PC-3 (cell line): ENCODE measurements at regions not wholly inside any gene's neighbourhood (a gene's known extent, or its start where the extent isn't known, plus 50 kb on each side); places are given as distances from the start of the nearest gene placed in this dataset.
A peak's percentile ranks its signal among the peaks of the same experiment; 100 is the strongest.

Experiments
- ATAC-seq: fragments of 200-7000 bp; cut with Tn5 transposase; 2 replicates; pipeline ENCODE4 v1.9.1; 2020; ENCODE audit warnings: mild to moderate bottlenecking, moderate library complexity
- BruUV-seq: library from RNA; stranded (reverse); fragments of 400-500 nt; replicated peaks from 2 replicates; lab custom pipeline; 2021; lab: Mats Ljungman, UMichigan
- CTCF ChIA-PET: fragments of 300-600 bp; sonication (Branson Sonifier 250); formaldehyde crosslinking; loops from one replicate; lab custom pipeline; 2022; ENCODE audit warnings: antibody characterized with exemption; lab: Charles Lee
- POLR2A ChIA-PET: fragments of 300-600 bp; sonication (Branson Sonifier 250); formaldehyde crosslinking; loops from one replicate; lab custom pipeline; 2022; ENCODE audit warnings: antibody characterized with exemption; ENCODE audit not compliant: unreplicated experiment; lab: Charles Lee
- DNase-seq: peaks from one replicate; pipeline ENCODE4 v3.0.0-alpha.2; 2015
- H2AFZ ChIP-seq: fragments of 300-600 bp; sonication (generic); 2 replicates; pipeline ENCODE4 v1.6.0; 2016; ENCODE audit warnings: antibody characterized with exemption, low read length
- H3F3A ChIP-seq: fragments of 300-600 bp; sonication (generic); one replicate; pipeline ENCODE4 v1.6.0; 2017; ENCODE audit warnings: antibody characterized with exemption, low read length, control low read depth, mild to moderate bottlenecking; ENCODE audit not compliant: unreplicated experiment
- H3K27ac ChIP-seq: fragments of 300-600 bp; sonication (generic); 2 replicates; pipeline ENCODE4 v1.5.1; 2016; ENCODE audit warnings: mild to moderate bottlenecking, low read length
- H3K27me3 ChIP-seq: fragments of 300-600 bp; sonication (generic); 2 replicates; pipeline ENCODE4 v1.6.1; 2016; ENCODE audit warnings: low read length, mixed read lengths
- H3K36me3 ChIP-seq: fragments of 300-600 bp; sonication (generic); 2 replicates; pipeline ENCODE4 v1.6.1; 2016; ENCODE audit warnings: low read depth, mixed run types, low read length, mixed read lengths
- H3K4me1 ChIP-seq: fragments of 300-600 bp; sonication (generic); 2 replicates; pipeline ENCODE4 v1.5.1; 2016; ENCODE audit warnings: low read length; ENCODE audit not compliant: insufficient read depth
- H3K4me2 ChIP-seq: fragments of 300-600 bp; sonication (generic); 2 replicates; pipeline ENCODE4 v1.6.0; 2016; ENCODE audit warnings: low read length
- H3K4me3 ChIP-seq: fragments of 300-600 bp; sonication (generic); 2 replicates; pipeline ENCODE4 v1.5.1; 2016; ENCODE audit warnings: mild to moderate bottlenecking, low read length, mixed read lengths
- H3K79me2 ChIP-seq: fragments of 300-600 bp; sonication (generic); 2 replicates; pipeline ENCODE4 v1.6.1; 2017; ENCODE audit warnings: low read length, mixed read lengths
- H3K9ac ChIP-seq: fragments of 300-600 bp; sonication (generic); 2 replicates; pipeline ENCODE4 v1.6.0; 2016; ENCODE audit warnings: mild to moderate bottlenecking, low read length
- H3K9me2 ChIP-seq: fragments of 300-600 bp; sonication (generic); replicated peaks from 2 replicates; pipeline ENCODE4 v1.6.1; 2016; ENCODE audit warnings: mixed run types, low read length, mixed read lengths
- H3K9me3 ChIP-seq: fragments of 300-600 bp; sonication (generic); 2 replicates; pipeline ENCODE4 v1.6.1; 2016; ENCODE audit warnings: low read length, mixed read lengths
- H4K20me1 ChIP-seq: fragments of 300-600 bp; sonication (generic); 2 replicates; pipeline ENCODE4 v1.6.1; 2016; ENCODE audit warnings: low read length, mixed read lengths
- EZH2 ChIP-seq: fragments of 300-600 bp; sonication (generic); IDR thresholded peaks from one replicate; pipeline ENCODE4 v1.6.1; 2017; ENCODE audit warnings: antibody characterized with exemption, mild to moderate bottlenecking, low read length; ENCODE audit not compliant: unreplicated experiment
- EZH2phosphoT487 ChIP-seq: fragments of 300-600 bp; sonication (generic); IDR thresholded peaks from 2 replicates; pipeline ENCODE4 v1.6.1; 2018; ENCODE audit warnings: mild to moderate bottlenecking, antibody characterized with exemption, low read length, borderline replicate concordance
- intact Hi-C: fragments of 100-400 bp; cut with micrococcal nuclease; formaldehyde crosslinking; loops from 2 replicates; pipeline ENCODE4 v1.9.0; 2023
- TF ChIP-seq, protein P1 (sequence below): fragments of 300-600 bp; sonication (generic); conservative IDR thresholded peaks from 2 replicates; pipeline ENCODE4 v1.5.1; 2017; ENCODE audit warnings: antibody characterized with exemption, low read depth, mild to moderate bottlenecking, low read length

DNA sequence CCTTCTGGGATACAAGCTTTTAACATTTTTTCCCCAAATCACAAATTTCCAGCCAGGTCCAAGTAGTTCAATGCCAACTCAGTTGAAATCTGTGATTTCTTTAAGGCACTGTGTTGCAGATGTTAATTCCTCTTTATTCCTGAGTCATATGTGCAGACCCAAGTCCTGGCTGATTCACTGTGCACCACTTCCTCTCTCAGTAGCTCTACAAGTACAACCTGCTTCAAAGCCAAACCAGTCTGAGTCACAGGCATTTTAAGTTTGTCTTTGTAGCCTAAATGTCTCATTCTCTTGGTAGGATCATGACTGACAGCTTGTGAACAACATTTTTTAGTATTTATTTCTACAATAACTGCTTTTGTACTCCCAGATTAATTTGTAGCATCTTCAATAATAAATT, 165.6 kb upstream of the S100G start:
- Histone ChIP-seq H3K9me2 (no peaks in the 10 kb centered on the region), H3K4me3 (no peak overlapping the region), H3K9ac (peak overlapping the region; percentile 73), H3K27ac (peak overlapping the region; percentile 98), H3K4me2 (peak overlapping the region; percentile 59), H3K79me2 (no peaks in the 10 kb centered on the region), H3K9me3 (no peaks in the 10 kb centered on the region), H3F3A (no peaks in the 10 kb centered on the region), H4K20me1 (no peaks in the 10 kb centered on the region), H3K4me1 (peaks cover 54% of the 10 kb centered on the region), H3K36me3 (no peaks in the 10 kb centered on the region), H2AFZ (no peak overlapping the region), H3K27me3 (no peaks in the 10 kb centered on the region)
- no TSS peak for BruUV-seq
- TF ChIP-seq, protein P1, sequence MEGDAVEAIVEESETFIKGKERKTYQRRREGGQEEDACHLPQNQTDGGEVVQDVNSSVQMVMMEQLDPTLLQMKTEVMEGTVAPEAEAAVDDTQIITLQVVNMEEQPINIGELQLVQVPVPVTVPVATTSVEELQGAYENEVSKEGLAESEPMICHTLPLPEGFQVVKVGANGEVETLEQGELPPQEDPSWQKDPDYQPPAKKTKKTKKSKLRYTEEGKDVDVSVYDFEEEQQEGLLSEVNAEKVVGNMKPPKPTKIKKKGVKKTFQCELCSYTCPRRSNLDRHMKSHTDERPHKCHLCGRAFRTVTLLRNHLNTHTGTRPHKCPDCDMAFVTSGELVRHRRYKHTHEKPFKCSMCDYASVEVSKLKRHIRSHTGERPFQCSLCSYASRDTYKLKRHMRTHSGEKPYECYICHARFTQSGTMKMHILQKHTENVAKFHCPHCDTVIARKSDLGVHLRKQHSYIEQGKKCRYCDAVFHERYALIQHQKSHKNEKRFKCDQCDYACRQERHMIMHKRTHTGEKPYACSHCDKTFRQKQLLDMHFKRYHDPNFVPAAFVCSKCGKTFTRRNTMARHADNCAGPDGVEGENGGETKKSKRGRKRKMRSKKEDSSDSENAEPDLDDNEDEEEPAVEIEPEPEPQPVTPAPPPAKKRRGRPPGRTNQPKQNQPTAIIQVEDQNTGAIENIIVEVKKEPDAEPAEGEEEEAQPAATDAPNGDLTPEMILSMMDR, result no peak
- TF ChIP-seq EZH2 (no peak), EZH2phosphoT487 (no peak)
- POLR2A ChIA-PET, result interaction anchor here (0.6 kb wide), 1 partner anchor 47 kb away, joined by 3 read pairs; no protein-coding TSS in a partner anchor
- ATAC-seq (peak; percentile 96), DNase-seq (peak; percentile 95)
- CTCF ChIA-PET, result interaction anchor here (0.6 to 1.1 kb wide), 3 partner anchors 48 to 361 kb away, joined by 3 to 5 read pairs (median 4); partner anchors contain the start of gene GRPR
- intact Hi-C loops, result loop anchor here (1.0 kb wide), 1 partner anchor 178 kb away; no protein-coding TSS in a partner anchor

DNA sequence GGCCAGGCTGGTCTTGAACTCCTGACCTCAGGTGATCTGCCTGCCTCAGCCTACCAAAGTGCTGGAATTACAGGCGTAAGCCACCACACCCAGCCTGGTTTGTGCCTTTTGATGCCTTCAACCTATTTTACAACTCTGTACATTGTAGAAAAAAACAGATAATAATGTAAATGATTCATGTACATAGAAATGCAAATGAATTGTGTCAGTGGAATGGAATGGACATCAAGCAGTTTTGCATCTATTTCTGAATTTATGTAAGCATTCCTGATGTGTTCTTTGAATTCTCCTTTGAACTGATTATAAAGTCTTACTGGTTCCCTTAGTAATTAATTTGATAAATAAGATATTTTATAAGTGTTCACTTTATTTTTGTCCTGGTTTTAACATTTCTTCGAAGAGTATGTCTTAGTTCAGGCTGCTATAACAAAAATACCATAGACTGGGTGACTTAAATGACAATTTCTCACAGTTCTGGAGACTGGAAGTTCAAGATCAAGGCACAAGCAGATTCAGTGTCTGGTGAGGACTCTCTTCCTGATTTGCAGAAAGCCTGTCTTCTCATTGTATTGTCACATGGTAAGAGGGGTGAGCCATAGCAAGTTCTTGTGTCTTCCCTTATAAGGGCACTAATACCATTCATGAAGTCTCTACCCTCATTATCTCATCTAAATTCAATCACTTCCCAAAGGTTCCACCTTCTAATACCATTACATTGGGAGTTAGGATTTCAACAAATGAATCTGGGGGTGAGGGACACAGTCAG, 162.2 kb upstream of the S100G start:
- Histone ChIP-seq H3K36me3 (no peaks in the 10 kb centered on the region), H3K9ac (no peak overlapping the region), H3K9me2 (no peaks in the 10 kb centered on the region), H4K20me1 (no peaks in the 10 kb centered on the region), H3K4me1 (peaks cover 40% of the 10 kb centered on the region), H3K27ac (peak overlapping the region; percentile 47), H2AFZ (no peak overlapping the region), H3K4me3 (no peak overlapping the region), H3K4me2 (no peak overlapping the region), H3K79me2 (no peaks in the 10 kb centered on the region), H3K27me3 (no peaks in the 10 kb centered on the region), H3K9me3 (no peaks in the 10 kb centered on the region), H3F3A (no peaks in the 10 kb centered on the region)
- BruUV-seq, result no TSS peak
- intact Hi-C loops, result no loop called here
- ATAC-seq, result peak; percentile 16; the same call in 1 of the 2 replicates
- ChIA-PET CTCF (no interaction called here), POLR2A (no interaction called here)
- TF ChIP-seq EZH2 (no peak), EZH2phosphoT487 (no peak)
- TF ChIP-seq, protein P1, result no peak
- DNase-seq, result peak; percentile 48

DNA sequence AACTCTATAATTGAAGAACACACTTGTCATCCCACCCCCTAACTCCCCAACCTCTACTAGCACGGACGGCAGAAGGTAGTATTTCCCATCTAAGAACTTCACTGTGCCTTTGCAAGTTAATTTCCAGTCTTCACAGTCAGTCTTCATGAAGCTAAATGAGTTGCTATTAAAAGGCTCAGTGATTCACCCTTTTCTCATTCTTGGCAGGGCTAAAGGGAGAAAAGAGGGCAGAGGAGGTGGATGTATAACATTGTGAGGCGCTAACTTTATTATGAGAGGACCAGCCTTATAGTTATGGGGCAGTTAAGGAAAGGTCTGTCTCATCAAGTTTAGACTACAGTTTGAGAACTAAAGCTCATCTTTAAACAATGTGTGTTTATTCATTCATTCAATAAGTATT, 161.0 kb upstream of the S100G start:
- DNase-seq (no peak), ATAC-seq (no peak)
- intact Hi-C loops, result no loop called here
- ChIA-PET POLR2A (no interaction called here), CTCF (no interaction called here)
- Histone ChIP-seq H3K79me2 (no peaks in the 10 kb centered on the region), H3K36me3 (no peaks in the 10 kb centered on the region), H3K9ac (no peak overlapping the region), H3K4me2 (no peak overlapping the region), H3F3A (no peaks in the 10 kb centered on the region), H3K27ac (peak overlapping the region; percentile 47; the same call in 1 of the 2 replicates), H3K4me1 (peaks cover 31% of the 10 kb centered on the region), H2AFZ (no peak overlapping the region), H3K9me2 (no peaks in the 10 kb centered on the region), H4K20me1 (no peaks in the 10 kb centered on the region), H3K27me3 (no peaks in the 10 kb centered on the region), H3K9me3 (no peaks in the 10 kb centered on the region), H3K4me3 (no peak overlapping the region)
- TF ChIP-seq EZH2phosphoT487 (no peak), EZH2 (no peak)
- TF ChIP-seq, protein P1, result no peak
- BruUV-seq, result no TSS peak
